ENCODE measurements at regions not wholly inside any gene's neighbourhood (a gene's known extent, or its start where the extent isn't known, plus 50 kb on each side); places are given as distances from the start of the nearest gene placed in this dataset.
"Not testable (repeated sequence)": the region's sequence is repeated elsewhere in the genome, so short reads cannot be mapped to it uniquely, and the experiment has no call there.

DNA sequence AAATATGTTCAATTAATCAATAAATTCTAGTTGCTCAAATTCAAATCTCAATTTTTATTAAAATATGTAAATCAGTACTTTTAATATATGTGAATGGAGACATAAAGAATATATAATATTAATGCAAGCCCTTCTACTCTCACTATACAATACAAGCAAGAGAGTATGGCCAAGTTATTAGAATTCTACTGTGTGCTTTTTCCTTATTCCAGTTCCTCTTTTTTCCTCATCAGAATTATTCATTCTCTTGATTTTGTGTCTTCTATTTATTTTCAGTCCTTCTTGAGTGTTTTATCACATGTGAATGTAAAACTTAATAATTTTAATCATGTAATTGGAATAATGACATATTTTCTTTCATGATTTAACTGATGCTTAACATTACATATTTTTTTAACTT, 276.8 kb downstream of the PCDH20 start:
- no peak for DNase-seq (ENCODE audit: low read depth)

DNA sequence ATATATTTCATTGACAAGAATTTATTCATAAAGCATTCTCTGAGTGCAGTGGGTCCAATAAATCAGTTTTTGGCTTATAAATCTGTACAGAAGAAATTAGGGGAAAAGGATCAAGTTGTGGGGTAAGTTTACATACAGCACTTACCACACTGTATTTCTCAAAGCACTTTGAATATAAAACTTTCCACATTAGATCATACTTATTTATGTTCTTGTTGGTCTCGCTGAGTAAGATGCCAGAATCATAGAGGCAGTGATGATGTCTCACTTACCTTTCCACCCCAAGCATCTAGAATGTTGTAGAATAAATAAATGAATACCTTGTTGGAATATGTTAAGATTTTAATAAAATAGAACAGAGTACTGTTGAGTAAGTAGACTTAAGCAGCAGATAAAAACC, 279.1 kb downstream of the PCDH20 start:
- no peak for DNase-seq (ENCODE audit: low read depth)

DNA sequence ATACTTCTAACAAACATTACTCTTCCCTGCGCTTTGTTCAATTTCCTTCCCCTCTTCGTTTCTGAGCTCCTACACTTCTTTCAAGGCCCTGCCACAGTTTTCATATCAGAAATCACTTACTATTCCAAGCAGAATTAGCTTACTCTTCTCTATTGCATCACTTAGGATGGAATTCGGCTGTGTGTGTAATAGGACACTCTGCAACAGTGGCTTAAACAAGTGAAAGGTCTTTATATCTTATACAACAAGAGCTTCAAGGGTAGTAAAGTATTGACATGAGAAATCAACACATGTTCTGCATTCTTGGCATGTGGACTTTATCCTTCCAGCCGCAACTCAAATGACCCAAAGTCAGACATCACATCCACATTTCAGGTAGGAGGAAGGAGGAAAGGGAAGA, 279.6 kb downstream of the PCDH20 start:
- DNase-seq (ENCODE audit: low read depth), result peak; percentile 6

DNA sequence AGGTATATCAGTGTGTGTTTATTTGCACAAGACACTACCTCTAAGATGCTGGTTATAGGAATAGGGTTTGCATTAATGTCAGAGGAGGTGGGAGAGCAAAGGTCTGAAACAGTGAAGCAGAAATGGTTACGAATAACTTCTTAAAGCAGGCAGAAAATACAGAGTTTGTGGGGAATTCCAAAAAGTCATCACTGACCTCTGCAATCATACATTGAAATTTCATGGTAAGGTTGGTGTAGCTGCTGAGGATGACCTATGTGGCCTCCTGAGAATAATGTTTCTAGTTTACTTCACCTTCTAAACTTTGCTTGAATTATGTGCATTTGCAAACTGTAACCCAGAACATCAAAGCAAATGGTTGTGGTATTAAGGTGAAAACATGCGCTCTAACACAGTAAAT, 280.1 kb downstream of the PCDH20 start:
- DNase-seq (ENCODE audit: low read depth), result no peak

DNA sequence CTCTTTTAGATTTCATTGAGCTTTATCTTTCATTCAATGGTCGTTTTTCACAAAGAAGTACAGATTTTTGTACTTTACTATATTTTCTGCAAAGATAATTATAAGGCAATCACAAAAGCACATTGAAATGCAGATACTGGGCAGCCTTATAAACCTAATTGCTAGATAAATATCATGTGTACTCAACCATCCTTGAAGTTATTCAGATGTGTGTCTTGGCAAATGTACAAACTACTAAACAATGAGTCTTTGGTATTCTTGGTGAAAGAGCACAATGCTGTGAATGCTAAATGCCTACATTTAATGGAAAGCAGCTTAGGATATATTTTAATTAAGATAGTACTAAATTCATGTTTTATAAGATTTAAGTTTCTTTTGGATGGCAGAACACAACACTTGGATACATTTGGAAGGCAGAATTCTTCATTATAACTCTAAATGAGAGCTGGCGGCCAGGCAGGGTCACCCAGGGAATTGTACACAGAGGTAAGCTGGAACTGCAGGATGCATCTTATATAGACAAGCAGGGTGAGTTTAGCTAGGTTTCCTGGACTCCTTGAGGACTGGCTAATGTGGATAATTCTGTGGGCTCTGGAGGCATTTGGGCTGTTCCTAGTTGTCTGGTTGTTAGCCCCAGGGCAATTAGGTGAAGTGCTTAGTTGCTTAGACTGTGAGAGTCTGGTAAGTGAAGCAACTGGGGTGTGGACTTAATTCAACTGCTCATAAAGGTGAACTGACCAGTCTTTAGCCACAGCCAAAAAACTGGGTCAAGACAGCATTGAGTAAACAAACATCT, 286.6 kb downstream of the PCDH20 start:
- DNase-seq (ENCODE audit: low read depth), result no peak

DNA sequence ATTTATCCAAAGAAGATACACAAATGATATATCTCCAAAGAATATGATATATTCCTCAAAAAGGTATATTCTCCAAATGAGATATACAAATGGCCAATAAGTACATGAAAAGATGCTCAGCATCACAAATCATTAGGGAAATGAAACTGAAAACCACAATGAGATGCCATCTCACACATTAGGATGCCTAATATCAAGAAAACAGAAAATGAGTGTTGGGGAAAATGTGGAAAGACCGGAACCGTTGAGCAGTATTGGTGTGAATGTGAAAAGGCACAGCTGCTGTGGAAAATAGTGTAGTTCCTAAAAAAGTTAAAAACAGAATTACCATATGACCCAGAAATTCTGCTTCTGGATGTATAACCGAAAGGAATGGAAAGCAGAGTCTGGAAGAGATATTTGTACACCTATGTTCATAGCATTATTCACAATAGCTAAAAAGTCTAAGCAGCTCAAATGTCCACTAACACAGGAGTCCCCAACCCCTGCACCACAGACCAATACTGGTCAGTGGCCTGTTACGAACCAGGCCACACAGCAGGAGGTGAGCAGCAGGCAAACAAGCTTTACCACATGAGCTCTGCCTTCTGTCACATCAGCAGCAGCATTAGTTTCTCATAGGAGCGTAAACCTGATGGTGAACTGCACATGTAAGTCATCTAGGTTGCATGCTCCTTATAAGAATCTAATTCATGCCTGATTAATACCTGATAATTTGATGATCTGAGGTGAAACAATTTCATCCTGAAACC, 291.9 kb downstream of the PCDH20 start:
- DNase-seq (ENCODE audit: low read depth), result no peak

DNA sequence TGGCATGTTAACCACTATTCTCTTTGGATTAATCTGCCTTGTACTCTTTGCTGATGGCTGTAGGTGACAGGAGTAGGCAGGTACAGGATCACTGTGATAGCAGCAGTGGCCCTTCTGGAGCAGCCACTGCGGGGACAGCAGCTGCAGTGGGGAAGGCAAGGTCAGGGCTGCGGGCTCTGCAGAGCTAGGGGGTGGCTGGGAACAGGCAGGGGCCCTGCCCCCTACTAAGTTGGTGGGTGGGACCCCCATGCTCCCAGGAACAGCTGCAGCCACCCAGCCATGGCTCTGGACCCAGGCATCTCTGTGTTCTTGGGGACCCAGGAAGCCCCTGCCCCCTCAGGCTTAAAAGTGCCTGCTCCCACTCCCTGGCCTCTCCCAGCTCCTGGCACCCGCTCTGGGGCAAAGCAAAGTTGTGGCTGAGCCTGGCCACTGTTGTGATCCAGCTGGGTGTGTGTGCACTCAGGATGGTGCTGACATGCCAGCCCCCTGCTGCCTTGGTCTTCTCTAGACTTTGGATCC, 302.4 kb downstream of the PCDH20 start:
- no peak for DNase-seq (ENCODE audit: low read depth)

DNA sequence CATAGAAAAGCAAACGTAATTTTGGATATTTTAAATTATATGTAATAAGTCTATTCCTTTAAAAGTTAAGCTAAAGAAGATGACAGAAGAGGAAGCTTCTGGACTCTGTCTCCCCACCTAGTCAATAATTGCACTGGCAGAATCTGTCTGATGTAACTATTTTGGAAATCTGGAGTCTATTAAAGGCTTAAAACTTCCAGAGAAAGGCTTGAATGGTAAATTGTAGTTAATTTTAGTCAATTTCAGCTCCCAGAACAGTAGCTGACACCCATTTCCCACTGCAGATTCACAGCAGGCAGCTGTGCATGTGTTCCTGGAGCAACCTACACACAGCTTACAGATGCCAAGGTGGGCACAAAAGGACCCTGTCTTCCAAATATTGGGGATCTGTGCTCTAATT, 304.1 kb downstream of the PCDH20 start:
- DNase-seq (ENCODE audit: low read depth), result no peak

DNA sequence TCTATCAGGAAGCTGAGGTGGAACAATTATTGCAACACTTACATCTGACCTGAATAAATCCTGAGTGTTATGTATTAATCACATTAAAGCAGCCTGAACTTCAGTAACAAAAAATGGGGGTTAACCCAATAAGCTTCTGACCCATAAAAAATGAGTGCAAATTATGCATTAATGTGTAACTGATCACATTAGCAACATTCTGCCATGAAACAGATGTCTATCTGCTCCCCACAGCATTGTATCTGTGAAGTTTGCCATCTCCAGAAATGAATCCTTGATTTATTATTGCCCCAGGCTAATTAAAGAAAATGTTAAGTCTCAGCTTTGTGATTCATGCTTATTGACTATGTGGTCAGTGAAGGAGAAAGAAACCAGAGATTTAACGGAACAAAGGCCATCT, 304.9 kb downstream of the PCDH20 start:
- no peak for DNase-seq (ENCODE audit: low read depth)

DNA sequence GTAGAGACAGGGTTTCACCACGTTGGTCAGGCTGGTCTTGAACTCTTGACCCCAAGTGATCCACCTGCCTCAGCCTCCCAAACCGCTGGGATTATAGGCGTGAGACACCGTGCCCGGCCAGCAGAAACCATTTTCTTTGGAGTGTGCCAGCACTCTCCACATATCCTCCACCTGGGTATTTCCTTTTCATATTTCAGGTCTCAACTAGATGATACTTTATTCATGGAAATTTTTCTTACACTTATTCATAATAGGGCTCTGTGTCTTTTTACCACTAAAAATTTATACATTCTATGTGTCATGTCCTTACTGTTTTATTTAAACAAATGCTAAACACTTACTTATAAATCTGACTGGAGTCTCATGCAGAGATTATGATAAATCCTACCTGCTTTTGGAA, 305.9 kb downstream of the PCDH20 start:
- DNase-seq (ENCODE audit: low read depth), result no peak

DNA sequence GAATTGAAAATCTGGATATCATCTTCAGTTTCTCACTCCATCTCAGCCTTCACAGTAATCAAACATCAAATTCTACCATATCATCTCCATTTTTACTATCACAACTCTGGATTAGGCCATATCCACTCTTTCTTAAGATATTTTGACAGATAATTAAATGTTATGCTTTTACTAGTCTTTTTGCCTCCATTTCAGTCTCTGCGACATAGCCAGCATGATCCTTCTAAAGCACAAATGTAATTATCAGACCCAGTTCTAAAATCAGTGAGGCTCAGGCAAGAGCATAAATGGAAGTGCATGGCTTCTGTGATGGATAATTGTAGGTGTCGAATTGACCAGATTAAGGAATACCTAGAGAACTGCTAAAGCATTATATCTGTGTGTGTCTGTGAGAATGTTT, 307.7 kb downstream of the PCDH20 start:
- DNase-seq (ENCODE audit: low read depth), result no peak

DNA sequence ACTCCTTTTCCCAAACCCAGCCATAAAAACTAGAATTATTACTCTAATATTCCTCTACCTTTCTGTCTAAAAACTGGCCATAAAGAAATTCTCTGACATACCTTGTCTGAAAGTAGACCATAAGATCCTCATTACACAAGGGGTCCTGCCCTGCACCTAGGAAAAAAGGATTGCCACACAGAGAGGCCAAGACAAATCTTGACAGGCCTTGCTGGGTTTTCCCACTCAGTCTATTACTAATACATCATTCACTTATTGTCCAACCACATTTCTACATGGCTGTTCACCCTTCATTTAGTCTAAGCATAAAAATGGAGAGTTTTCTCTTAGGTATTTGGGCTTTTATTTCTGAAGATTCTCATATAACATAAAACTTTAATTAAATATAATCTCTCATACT, 319.8 kb downstream of the PCDH20 start:
- DNase-seq (ENCODE audit: low read depth), result no peak

DNA sequence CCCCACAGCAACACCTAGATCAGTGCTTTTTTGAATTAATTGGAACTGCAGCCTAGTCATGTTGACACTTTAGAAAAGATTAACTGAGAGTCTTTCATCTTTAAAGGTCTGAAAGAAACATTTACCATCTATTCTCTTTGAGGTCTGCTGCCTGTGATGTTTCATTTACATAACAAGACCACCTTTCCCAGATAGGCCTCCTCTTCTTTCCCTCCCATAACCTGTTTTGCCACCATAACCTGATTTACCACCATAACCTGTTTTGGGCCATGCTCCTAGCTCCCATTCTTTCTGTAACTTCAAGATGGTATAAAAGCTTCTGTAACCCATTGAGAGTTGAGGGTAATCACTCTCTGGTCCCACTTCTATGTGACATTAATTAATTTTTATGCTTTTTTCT, 320.8 kb downstream of the PCDH20 start:
- no peak for DNase-seq (ENCODE audit: low read depth)

DNA sequence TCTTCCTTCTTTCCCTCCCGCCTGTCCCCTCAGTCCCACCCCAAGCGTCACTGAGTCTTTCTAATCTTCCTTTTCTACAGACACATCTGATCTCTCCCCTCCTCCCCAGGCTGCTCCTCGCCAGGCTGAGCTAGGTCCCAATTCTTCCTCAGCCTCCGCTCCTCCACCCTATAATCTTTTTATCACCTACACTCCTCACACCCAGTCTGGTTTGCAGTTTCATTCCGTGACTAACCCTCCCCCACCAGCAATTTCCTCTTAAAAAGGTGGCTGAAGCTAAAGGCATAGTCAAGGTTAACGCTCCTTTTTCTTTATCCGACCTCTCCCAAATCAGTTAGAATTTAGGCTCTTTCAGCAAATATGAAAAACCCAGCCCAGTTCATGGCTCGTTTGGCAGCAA, 325.8 kb downstream of the PCDH20 start:
- not testable (repeated sequence) for DNase-seq (ENCODE audit: low read depth)

DNA sequence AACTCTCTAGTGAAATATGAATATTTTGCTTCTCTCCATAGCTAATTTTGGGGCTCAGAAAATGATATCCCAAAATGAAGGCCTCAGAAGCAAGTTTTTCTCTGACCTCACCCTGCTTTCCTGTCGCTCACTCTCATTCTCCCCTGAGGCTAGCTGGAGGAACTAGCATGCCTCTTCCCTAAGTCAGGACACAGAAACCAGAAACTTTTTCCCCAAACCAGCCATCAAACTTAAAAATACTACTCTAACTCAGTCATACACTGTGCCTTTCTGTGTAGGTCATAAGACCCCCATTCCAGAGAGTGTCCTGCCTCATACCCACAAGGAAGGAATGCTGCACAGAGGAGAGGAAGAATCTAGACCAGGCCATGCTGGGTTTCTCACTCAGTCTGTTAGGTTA, 329.6 kb downstream of the PCDH20 start:
- no peak for DNase-seq (ENCODE audit: low read depth)

DNA sequence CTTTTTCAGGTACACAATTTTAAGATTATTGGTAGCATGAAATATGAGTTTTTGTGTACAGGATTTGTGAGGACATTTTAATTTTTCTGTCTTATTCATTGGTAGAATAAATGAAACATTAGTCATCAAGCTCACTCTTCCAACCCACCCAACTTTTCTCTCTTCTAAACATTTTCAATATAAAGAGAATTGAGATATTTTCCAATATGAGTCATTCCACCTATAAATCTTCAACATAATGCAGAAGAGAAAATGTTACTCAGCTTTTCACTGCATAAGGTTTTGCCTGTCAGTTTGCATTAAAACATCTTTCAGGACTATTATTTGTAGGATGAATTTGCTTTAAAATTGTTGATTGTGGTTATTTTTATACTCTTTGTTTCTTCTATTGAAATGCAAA, 330.7 kb downstream of the PCDH20 start:
- peak; percentile 24 for DNase-seq (ENCODE audit: low read depth)

DNA sequence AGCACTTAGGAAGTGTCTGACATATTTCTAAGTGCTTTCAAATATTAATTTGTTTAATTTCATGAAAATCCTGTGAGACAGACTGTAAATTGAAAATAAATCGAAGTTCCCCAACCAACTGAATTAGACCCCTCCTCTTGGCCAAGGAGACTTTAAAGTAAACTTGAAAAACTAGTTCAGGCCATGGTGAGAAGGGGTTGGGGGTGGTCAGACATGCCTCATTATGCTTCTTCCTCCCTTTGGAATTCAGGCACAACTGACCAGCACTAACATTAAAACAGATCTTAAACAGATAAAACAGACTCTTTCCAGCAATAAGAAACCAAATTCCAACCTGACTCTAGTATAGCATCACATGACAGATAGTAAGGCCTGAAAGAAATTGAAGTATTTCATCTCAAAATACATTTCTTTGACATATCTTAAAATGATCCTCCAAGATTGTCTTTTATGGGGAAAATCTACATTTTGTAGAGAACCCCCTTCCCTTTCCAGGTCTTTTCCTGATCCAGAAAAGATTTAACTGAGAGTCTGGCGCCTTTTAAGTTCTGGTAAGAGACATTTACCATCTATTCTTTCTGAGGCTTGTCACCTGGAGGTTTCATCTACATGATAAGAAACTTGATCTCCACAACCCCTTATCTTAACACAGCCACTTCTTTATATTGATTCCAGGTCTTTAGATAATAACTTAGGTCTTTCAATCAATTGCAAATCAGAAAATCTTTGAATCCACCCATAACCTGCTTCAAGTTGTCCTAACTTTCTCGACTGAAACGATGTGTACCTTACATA, 336.5 kb downstream of the PCDH20 start:
- no peak for DNase-seq (ENCODE audit: low read depth)

DNA sequence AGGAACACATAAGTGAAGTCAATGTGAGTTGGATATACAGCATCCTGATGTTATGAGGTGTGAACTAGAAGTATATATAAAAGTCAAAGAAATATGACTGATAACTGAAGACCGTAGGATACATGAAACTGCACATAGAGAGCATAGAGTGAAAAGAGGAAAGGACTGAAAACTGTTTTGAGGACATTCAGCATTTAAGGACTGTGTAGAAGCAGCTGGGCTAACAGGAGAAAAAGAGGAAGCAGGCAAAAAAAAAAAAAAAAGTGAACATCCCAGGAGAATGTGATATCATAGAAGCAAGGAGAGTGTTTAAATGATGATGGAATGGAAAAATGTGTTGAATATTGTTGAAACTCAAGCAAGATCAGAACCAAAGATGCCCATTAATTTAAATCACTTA, 363.5 kb downstream of the PCDH20 start:
- no peak for DNase-seq (ENCODE audit: low read depth)

DNA sequence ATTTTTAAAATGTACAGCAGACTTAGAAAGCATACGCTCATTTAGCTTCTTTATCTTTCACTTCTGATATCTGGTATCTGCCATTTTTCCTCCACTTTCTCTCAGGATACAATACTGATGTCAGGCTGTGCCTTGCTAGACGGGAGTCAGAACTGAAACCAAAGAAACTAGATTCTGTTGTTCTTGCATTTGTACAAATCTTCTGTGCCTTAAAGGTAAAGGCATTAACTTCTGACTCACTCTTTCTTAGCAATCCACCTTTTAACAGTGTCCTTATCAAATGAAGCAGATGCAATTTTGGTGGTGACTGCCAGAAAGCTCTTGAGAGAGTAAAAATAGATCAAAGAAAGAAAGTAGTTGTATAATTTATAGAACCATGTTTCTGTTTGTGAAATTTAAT, 370.4 kb downstream of the PCDH20 start:
- no peak for DNase-seq (ENCODE audit: low read depth)

DNA sequence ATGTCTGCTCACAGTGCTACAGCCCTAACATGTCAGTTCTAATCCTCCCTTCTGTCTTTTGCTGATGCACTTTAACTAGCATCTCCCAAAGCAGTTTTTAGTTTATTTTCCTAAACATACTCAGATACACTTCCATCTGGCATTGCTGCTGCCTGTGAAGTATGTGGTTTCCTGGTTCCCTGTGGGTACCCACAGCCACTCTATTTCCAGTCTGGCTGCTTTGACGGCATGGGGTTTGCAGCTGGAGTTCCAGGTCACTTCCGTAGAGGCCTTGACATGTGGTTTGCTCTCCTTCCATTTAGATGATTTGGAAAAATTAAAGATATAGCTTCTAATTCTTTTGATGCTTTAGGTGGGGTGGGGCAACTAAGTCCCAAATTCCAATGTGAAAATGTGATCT, 375.5 kb downstream of the PCDH20 start:
- peak; percentile 44 for DNase-seq (ENCODE audit: low read depth)

DNA sequence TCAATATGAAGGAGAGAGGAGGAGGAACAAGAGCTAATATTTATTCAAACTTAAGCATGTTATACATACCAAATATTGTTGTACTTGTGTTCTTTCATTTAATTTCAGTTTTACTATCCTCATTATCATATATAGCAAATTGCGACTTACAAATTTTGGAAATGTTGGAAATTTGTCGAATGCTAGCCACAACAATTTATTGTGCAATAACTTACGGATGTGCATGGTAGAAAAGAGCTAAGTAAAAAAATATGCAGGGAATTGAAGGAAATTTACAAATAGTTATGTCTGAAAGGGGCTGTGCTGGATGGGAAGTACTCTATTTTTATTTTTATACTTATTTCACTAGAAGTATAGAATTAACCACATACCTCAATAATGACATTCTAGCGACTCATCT, 376.3 kb downstream of the PCDH20 start:
- no peak for DNase-seq (ENCODE audit: low read depth)

DNA sequence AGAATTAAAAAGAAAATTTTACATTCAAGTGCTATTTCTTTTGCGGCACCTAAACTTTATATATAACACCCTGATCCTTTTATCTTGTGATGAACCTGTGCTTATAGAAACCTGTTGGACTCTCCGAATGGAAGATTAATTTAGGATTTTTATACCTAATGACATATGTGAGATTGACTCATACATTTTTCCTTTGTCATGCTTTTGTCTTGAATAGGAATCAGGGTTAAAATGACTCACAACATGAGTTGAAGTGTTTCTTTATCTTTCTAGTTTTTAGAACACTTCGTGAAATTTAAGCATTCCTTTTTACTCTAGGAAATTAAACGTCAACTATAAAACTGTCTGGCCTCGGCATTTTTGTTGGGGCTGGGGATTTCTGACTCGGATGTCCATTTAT, 378.9 kb downstream of the PCDH20 start:
- DNase-seq (ENCODE audit: low read depth), result peak; percentile 15

DNA sequence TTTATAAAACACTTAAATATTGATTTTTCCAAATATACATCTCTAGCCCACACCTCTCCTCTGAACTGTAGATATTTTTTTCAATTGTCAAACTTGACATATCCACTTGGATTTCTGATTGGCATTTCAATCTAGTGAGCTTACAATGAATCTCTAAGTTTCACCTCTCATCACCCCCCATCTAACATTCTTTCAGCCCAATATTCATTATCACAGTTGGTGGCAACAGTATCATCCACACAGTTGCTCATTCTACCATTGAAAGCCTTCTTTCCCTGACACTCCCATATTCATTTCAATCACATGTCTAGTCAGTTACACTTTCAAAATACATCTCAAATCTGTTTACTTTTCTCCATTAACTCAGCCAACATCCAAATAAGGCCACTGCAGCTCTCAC, 385.2 kb downstream of the PCDH20 start:
- no peak for DNase-seq (ENCODE audit: low read depth)

Data from non-pigmented ciliary epithelial cell (primary cell).